Upper lobe of left lung (tissue), 4 donors: ENCODE measurements at regions not wholly inside any gene's neighbourhood (a gene's known extent, or its start where the extent isn't known, plus 50 kb on each side); places are given as distances from the start of the nearest gene placed in this dataset.

Source experiments
- EP300 ChIP-seq, 4 donors: sonication (generic); formaldehyde crosslinking; IDR thresholded peaks; one replicate each; pipeline ENCODE4 v1.5.1; 2017; ENCODE audit warnings: antibody characterized with exemption in 4 of 4, control low read depth in 2 of 4
- POLR2A ChIP-seq, 4 donors: fragments of 450-650 bp; IDR thresholded peaks; one replicate each; pipeline ENCODE4 v1.5.1; 2016 to 2017; ENCODE audit warnings: antibody characterized with exemption in 4 of 4, mild to moderate bottlenecking in 2 of 4
- POLR2AphosphoS5 ChIP-seq, 2 donors: sonication (generic); formaldehyde crosslinking; IDR thresholded peaks; one replicate each; pipeline ENCODE4 v1.5.1; 2017; ENCODE audit warnings: antibody characterized with exemption in 2 of 2
- TF ChIP-seq, protein P1 (sequence below), 6 experiments: fragments of 450-650 bp in 4 of 6; fragments of 200-600 bp in 2 of 6; sonication (generic) in 2 of 6; IDR thresholded peaks; one replicate each; pipeline ENCODE4 v1.5.1; 2016 to 2019; ENCODE audit warnings: antibody characterized with exemption in 6 of 6

DNA sequence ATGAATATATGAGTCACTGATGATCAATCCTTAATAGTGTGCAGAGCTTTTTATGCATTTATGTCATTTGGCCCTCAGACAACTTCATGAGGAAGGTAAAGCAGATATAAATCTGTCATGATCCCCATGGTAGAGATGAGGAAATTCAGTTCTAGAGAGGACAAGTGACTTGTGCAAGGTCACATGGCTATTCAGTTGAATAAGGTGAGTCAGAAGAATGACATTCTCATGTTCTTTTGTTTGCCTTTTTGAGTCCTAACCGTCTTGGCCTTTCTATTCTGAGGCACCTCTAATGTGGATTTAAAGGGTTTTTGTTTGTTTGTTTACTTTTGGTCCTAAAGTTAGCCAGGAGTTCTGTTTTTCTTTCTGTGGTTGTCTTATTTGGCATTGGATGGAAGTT lies 116.2 kb upstream of the ELAC2 start:
- TF ChIP-seq, protein P1, sequence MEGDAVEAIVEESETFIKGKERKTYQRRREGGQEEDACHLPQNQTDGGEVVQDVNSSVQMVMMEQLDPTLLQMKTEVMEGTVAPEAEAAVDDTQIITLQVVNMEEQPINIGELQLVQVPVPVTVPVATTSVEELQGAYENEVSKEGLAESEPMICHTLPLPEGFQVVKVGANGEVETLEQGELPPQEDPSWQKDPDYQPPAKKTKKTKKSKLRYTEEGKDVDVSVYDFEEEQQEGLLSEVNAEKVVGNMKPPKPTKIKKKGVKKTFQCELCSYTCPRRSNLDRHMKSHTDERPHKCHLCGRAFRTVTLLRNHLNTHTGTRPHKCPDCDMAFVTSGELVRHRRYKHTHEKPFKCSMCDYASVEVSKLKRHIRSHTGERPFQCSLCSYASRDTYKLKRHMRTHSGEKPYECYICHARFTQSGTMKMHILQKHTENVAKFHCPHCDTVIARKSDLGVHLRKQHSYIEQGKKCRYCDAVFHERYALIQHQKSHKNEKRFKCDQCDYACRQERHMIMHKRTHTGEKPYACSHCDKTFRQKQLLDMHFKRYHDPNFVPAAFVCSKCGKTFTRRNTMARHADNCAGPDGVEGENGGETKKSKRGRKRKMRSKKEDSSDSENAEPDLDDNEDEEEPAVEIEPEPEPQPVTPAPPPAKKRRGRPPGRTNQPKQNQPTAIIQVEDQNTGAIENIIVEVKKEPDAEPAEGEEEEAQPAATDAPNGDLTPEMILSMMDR (IDR thresholded peaks at IDR 0.05), result no peak
- TF ChIP-seq POLR2A (IDR thresholded peaks at IDR 0.05), result no peak
- TF ChIP-seq POLR2AphosphoS5 (IDR thresholded peaks at IDR 0.05), result no peak
- TF ChIP-seq EP300 (IDR thresholded peaks at IDR 0.05), result no peak
